ENCODE measurements at regions not wholly inside any gene's neighbourhood (a gene's known extent, or its start where the extent isn't known, plus 50 kb on each side); places are given as distances from the start of the nearest gene placed in this dataset.

DNA sequence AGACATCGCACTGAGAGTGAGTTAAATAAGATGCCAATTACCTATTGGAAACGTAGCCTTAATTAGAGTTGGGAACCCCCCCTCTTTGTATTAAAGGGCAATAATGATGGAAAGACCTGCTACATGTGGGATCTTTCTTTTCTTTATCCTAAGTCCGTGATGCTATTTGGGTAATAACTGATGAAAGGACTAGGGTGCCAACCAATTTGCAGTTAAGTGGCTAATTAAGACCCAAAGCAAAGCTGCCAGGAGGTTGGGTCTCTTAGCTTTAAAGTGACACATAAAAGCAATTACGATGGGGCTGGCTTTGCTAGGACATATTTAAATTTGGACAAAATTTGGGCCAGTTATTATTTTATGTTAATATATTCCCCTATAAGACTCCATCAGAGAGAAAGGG lies 728.8 kb downstream of the NR2F1-AS1 start (continued):
- TF ChIP-seq, protein P1, sequence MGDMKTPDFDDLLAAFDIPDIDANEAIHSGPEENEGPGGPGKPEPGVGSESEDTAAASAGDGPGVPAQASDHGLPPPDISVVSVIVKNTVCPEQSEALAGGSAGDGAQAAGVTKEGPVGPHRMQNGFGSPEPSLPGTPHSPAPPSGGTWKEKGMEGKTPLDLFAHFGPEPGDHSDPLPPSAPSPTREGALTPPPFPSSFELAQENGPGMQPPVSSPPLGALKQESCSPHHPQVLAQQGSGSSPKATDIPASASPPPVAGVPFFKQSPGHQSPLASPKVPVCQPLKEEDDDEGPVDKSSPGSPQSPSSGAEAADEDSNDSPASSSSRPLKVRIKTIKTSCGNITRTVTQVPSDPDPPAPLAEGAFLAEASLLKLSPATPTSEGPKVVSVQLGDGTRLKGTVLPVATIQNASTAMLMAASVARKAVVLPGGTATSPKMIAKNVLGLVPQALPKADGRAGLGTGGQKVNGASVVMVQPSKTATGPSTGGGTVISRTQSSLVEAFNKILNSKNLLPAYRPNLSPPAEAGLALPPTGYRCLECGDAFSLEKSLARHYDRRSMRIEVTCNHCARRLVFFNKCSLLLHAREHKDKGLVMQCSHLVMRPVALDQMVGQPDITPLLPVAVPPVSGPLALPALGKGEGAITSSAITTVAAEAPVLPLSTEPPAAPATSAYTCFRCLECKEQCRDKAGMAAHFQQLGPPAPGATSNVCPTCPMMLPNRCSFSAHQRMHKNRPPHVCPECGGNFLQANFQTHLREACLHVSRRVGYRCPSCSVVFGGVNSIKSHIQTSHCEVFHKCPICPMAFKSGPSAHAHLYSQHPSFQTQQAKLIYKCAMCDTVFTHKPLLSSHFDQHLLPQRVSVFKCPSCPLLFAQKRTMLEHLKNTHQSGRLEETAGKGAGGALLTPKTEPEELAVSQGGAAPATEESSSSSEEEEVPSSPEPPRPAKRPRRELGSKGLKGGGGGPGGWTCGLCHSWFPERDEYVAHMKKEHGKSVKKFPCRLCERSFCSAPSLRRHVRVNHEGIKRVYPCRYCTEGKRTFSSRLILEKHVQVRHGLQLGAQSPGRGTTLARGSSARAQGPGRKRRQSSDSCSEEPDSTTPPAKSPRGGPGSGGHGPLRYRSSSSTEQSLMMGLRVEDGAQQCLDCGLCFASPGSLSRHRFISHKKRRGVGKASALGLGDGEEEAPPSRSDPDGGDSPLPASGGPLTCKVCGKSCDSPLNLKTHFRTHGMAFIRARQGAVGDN (IDR thresholded peaks at IDR 0.05), result no peak
- TF ChIP-seq FOXK2 (IDR thresholded peaks at IDR 0.05), result no peak

DNA sequence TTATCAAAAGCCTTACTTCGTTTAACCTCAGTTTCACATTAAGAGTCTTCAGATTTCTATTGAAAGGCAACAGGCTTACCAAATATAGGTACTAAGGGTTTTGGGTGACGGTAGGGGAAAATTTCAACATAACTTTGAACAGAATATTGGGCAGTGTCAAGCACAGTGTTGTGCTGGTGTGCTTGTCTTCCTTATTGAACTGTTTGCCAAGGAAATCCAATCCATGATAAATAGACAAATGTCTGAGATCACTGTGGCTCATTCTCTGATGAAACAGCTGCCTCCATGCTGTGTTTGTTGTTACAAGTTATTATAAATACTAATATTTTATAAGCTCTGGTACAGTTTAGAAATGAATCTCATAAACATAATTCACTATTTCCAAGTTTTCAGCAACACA lies 730.1 kb downstream of the NR2F1-AS1 start:
- intact Hi-C loops (cut with micrococcal nuclease; ENCODE audit: unreplicated experiment) (no loop called here), in situ Hi-C loops (cut with MboI) (no loop called here)
- CTCF ChIA-PET, result no interaction called here
- H4K20me1 ChIP-seq (ENCODE audit: control insufficient read depth, insufficient read depth), result no peaks in the 10 kb centered on the region
- BruUV-seq (replicated peaks), result no TSS peak
- H3K9me3 ChIP-seq (replicated peaks; ENCODE audit: control insufficient read depth, insufficient read depth, low read length), result no peaks in the 10 kb centered on the region
- H3K27me3 ChIP-seq (replicated peaks in 1 of 2; ENCODE audit: control insufficient read depth in 2 of 2, insufficient read depth in 2 of 2, low read length in 1 of 2), result no peaks in the 10 kb centered on the region
- WGBS (ENCODE audit: insufficient coverage, insufficient replicate concordance, low lambda C conversion rate, missing lambda C conversion rate), result 22% methylated on average over 2 of the region's 2 CpGs
- RAD21 ChIA-PET (ENCODE audit: unreplicated experiment), result no interaction called here
- no peaks in the 10 kb centered on the region for H3K79me2 ChIP-seq (ENCODE audit: control insufficient read depth, insufficient read depth, low read length)
- FAIRE-seq (no peak), ATAC-seq (no peak), DNase-seq (ENCODE audit: low read depth, low spot score) (no peak)
- no peak overlapping the region for H3K27ac ChIP-seq (ENCODE audit: control insufficient read depth, insufficient read depth)
- no peaks in the 10 kb centered on the region for H3K36me3 ChIP-seq (ENCODE audit: control insufficient read depth in 2 of 2, insufficient read depth in 2 of 2, low read length in 1 of 2)
- no peak overlapping the region for H2AFZ ChIP-seq (ENCODE audit: control insufficient read depth, low read depth, low read length)
- no peaks in the 10 kb centered on the region for H3K4me1 ChIP-seq (ENCODE audit: control insufficient read depth, insufficient read depth, low read length)
- POLR2A ChIA-PET, result no interaction called here
- H3K4me2 ChIP-seq (ENCODE audit: control insufficient read depth, insufficient read depth), result no peak overlapping the region
- no peak overlapping the region for H3K9ac ChIP-seq (ENCODE audit: control insufficient read depth, insufficient read depth, low read length)
- SMC1A ChIA-PET (ENCODE audit: uncharacterized antibody, unreplicated experiment), result no interaction called here
- TF ChIP-seq, protein P2, sequence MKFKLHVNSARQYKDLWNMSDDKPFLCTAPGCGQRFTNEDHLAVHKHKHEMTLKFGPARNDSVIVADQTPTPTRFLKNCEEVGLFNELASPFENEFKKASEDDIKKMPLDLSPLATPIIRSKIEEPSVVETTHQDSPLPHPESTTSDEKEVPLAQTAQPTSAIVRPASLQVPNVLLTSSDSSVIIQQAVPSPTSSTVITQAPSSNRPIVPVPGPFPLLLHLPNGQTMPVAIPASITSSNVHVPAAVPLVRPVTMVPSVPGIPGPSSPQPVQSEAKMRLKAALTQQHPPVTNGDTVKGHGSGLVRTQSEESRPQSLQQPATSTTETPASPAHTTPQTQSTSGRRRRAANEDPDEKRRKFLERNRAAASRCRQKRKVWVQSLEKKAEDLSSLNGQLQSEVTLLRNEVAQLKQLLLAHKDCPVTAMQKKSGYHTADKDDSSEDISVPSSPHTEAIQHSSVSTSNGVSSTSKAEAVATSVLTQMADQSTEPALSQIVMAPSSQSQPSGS (IDR thresholded peaks at IDR 0.05; ENCODE audit: low read length), result no peak
- no peak for TF ChIP-seq WRNIP1 (IDR thresholded peaks at IDR 0.05; ENCODE audit: borderline replicate concordance, low read depth, low read length)
- TF ChIP-seq NFXL1 (IDR thresholded peaks at IDR 0.05; ENCODE audit: borderline replicate concordance), result no peak
- no peak for TF ChIP-seq SRF (IDR thresholded peaks at IDR 0.05; ENCODE audit: low read depth in 2 of 2, low read length in 2 of 2)
- TF ChIP-seq BRCA1 (IDR thresholded peaks at IDR 0.05; ENCODE audit: low read depth, low read length), result no peak
- TF ChIP-seq, protein P3, sequence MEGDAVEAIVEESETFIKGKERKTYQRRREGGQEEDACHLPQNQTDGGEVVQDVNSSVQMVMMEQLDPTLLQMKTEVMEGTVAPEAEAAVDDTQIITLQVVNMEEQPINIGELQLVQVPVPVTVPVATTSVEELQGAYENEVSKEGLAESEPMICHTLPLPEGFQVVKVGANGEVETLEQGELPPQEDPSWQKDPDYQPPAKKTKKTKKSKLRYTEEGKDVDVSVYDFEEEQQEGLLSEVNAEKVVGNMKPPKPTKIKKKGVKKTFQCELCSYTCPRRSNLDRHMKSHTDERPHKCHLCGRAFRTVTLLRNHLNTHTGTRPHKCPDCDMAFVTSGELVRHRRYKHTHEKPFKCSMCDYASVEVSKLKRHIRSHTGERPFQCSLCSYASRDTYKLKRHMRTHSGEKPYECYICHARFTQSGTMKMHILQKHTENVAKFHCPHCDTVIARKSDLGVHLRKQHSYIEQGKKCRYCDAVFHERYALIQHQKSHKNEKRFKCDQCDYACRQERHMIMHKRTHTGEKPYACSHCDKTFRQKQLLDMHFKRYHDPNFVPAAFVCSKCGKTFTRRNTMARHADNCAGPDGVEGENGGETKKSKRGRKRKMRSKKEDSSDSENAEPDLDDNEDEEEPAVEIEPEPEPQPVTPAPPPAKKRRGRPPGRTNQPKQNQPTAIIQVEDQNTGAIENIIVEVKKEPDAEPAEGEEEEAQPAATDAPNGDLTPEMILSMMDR (IDR thresholded peaks at IDR 0.05 in 2 of 3, conservative IDR thresholded peaks at IDR 0.05 in 1 of 3; ENCODE audit: control insufficient read depth in 2 of 3, extremely low read depth in 1 of 3, insufficient read depth in 1 of 3, low read depth in 3 of 3, low read length in 3 of 3), result no peak
- TF ChIP-seq YY1 (IDR thresholded peaks at IDR 0.05; ENCODE audit: low read depth, low read length), result no peak
- no peak for TF ChIP-seq BACH1 (IDR thresholded peaks at IDR 0.05; ENCODE audit: borderline replicate concordance)
- TF ChIP-seq TAF1 (IDR thresholded peaks at IDR 0.05; ENCODE audit: borderline replicate concordance, low read depth, low read length), result no peak
- TF ChIP-seq EGR1 (IDR thresholded peaks at IDR 0.05; ENCODE audit: borderline replicate concordance in 1 of 2, low read depth in 2 of 2, low read length in 2 of 2), result no peak
- no peak for TF ChIP-seq GATAD2B (conservative IDR thresholded peaks at IDR 0.05; ENCODE audit: low read depth)
- no peak for TF ChIP-seq MEF2B (IDR thresholded peaks at IDR 0.05; ENCODE audit: partially characterized antibody, poor library complexity, severe bottlenecking)
- no peak overlapping the region for H3K4me3 ChIP-seq

All from GM12878 (cell line).